ENCODE measurements at regions not wholly inside any gene's neighbourhood (a gene's known extent, or its start where the extent isn't known, plus 50 kb on each side); places are given as distances from the start of the nearest gene placed in this dataset.

DNA sequence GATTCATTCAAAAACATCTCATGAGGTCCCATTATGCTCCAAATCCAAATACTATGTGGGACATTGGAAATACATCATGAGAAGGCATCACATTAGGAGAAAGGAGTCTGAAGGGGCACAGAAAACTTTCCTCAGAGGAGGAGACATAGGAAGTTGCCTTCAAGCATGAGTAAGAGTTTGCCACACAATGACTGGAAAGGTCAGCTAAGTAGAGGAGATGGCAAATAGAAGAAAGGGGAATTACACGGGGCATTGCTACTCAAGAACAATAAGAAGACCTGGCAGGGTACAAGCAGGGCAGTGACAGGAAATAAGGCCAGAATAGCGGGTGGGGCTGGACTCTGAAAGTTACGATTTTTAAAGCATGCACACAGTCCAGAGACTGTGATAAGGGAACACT lies 231.6 kb downstream of the SPRY2 start:
- TF ChIP-seq FOS (IDR thresholded peaks at IDR 0.05; ENCODE audit: low read depth, low read length): no peak
- TF ChIP-seq, protein P1, sequence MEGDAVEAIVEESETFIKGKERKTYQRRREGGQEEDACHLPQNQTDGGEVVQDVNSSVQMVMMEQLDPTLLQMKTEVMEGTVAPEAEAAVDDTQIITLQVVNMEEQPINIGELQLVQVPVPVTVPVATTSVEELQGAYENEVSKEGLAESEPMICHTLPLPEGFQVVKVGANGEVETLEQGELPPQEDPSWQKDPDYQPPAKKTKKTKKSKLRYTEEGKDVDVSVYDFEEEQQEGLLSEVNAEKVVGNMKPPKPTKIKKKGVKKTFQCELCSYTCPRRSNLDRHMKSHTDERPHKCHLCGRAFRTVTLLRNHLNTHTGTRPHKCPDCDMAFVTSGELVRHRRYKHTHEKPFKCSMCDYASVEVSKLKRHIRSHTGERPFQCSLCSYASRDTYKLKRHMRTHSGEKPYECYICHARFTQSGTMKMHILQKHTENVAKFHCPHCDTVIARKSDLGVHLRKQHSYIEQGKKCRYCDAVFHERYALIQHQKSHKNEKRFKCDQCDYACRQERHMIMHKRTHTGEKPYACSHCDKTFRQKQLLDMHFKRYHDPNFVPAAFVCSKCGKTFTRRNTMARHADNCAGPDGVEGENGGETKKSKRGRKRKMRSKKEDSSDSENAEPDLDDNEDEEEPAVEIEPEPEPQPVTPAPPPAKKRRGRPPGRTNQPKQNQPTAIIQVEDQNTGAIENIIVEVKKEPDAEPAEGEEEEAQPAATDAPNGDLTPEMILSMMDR (conservative IDR thresholded peaks at IDR 0.05; ENCODE audit: low read depth, low read length): no peak
- TF ChIP-seq RAD21 (IDR thresholded peaks at IDR 0.05; ENCODE audit: low read length): no peak
- no peak for TF ChIP-seq POLR2A (IDR thresholded peaks at IDR 0.05; ENCODE audit: low read depth, low read length)
- no peak for TF ChIP-seq SMC3 (IDR thresholded peaks at IDR 0.05; ENCODE audit: low read depth, low read length)
- TF ChIP-seq USF2 (IDR thresholded peaks at IDR 0.05; ENCODE audit: low read depth, low read length): no peak

Measured in IMR-90 (cell line).